ENCODE measurements at regions not wholly inside any gene's neighbourhood (a gene's known extent, or its start where the extent isn't known, plus 50 kb on each side); places are given as distances from the start of the nearest gene placed in this dataset.

DNA sequence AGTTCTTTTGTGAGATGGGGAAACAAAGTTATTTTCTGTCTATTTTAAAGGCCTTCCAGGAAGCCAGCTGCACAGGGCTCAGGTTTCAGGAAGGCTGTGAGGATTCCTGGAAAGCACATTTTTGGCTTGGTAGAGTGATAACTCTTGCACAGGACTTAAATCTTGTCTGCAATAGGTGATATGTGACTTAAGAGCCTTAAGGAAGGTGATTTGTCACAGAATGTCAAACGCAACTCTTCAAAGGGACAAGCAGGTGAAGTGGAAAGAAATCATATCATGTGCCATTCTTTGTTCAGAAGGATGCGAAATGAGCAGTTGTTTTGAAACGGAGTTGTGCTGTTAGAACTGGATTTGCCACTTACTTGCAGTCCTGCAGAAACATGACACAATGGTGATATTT, 459.3 kb downstream of the MAT2B start:
- no peak for TF ChIP-seq CTCF (IDR thresholded peaks at IDR 0.05; ENCODE audit: low read depth, low read length)
- H3K9me3 ChIP-seq = no peaks in the 10 kb centered on the region
- H3K4me3 ChIP-seq (ENCODE audit: low read depth, low read length) = no peak overlapping the region
- H3K4me1 ChIP-seq = no peaks in the 10 kb centered on the region
- DNase-seq = no peak
- no peaks in the 10 kb centered on the region for H3K36me3 ChIP-seq
- peaks cover 4% of the 10 kb centered on the region for H3K27me3 ChIP-seq

- H3K4me1 ChIP-seq = no peaks in the 10 kb centered on the region
- H3K9me3 ChIP-seq = no peaks in the 10 kb centered on the region
- TF ChIP-seq CTCF (IDR thresholded peaks at IDR 0.05; ENCODE audit: low read depth, low read length) = no peak
- DNase-seq = no peak
- no peaks in the 10 kb centered on the region for H3K36me3 ChIP-seq
- H3K27me3 ChIP-seq = peaks cover 4% of the 10 kb centered on the region
- H3K4me3 ChIP-seq (ENCODE audit: low read depth, low read length) = no peak overlapping the region
Measured at GRCh38 chr5:163967268-163967667, 461.8 kb downstream of the MAT2B start.

DNA sequence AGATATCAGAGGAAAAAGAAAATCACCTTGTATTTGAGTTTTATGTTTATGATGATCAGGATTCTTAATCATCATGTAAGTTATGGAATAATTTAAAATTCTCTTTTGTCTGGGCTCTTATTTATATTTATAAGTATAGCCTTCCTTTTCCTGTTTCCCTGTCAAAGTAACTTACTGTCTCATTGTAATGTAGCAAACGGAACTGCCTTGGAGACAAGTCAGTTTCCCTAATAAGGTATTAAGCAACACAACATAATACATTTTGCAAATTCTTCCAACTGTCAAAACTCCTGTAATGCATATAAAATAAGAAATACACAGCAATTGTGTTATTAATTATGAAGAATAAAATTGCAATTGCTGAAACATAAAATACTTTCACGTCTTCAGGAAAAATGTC, 463.2 kb downstream of the MAT2B start:
- TF ChIP-seq CTCF (IDR thresholded peaks at IDR 0.05; ENCODE audit: low read depth, low read length) = no peak
- no peaks in the 10 kb centered on the region for H3K9me3 ChIP-seq
- no peaks in the 10 kb centered on the region for H3K36me3 ChIP-seq
- no peak overlapping the region for H3K4me3 ChIP-seq (ENCODE audit: low read depth, low read length)
- H3K27me3 ChIP-seq = peaks cover 4% of the 10 kb centered on the region
- DNase-seq = no peak
- H3K4me1 ChIP-seq = no peaks in the 10 kb centered on the region

GRCh38 chr5:163976696-163977095, 471.3 kb downstream of the MAT2B start:
- Histone ChIP-seq H3K27me3 (no peaks in the 10 kb centered on the region), H3K4me3 (ENCODE audit: low read depth, low read length) (no peak overlapping the region), H3K36me3 (no peaks in the 10 kb centered on the region), H3K4me1 (no peaks in the 10 kb centered on the region), H3K9me3 (no peaks in the 10 kb centered on the region)
- TF ChIP-seq CTCF (IDR thresholded peaks at IDR 0.05; ENCODE audit: low read depth, low read length) = no peak
- DNase-seq = no peak

DNA sequence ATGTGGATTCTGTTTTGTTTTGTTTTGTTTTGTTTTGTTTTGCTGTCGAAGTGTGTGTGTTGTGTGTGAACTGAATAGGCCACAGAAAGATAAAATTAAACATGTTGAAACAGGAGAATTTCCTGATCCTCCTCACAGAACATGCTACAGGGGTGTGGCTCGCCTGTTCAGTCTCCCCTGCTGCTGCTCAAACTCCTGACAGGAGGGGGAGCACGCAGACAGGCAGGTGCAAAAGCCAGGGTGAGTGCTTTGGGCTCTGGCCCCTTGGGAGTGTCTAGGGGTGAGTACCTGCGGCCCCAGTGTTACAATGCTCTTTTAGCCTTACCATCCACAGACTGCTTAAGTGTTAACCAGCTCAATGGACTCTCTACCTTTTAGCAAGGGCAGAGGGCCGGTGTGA, 473.5 kb downstream of the MAT2B start:
- peak; percentile 12 for DNase-seq

GRCh38 chr5:163988566-163988965, 483.1 kb downstream of the MAT2B start:
- Histone ChIP-seq H3K9me3 (no peaks in the 10 kb centered on the region), H3K36me3 (no peaks in the 10 kb centered on the region), H3K27me3 (no peaks in the 10 kb centered on the region), H3K4me1 (no peaks in the 10 kb centered on the region), H3K4me3 (ENCODE audit: low read depth, low read length) (no peak overlapping the region)
- no peak for TF ChIP-seq CTCF (IDR thresholded peaks at IDR 0.05; ENCODE audit: low read depth, low read length)
- DNase-seq = no peak

More for the DNA sequence above, 473.5 kb downstream of the MAT2B start:
- Histone ChIP-seq H3K9me3 (no peaks in the 10 kb centered on the region), H3K4me3 (ENCODE audit: low read depth, low read length) (no peak overlapping the region), H3K4me1 (no peaks in the 10 kb centered on the region), H3K36me3 (no peaks in the 10 kb centered on the region), H3K27me3 (no peaks in the 10 kb centered on the region)
- peak; percentile 39 for TF ChIP-seq CTCF (IDR thresholded peaks at IDR 0.05; ENCODE audit: low read depth, low read length)

Measured in BE2C (cell line).